Right ventricle myocardium inferior (tissue), 1 donor: ENCODE measurements at regions not wholly inside any gene's neighbourhood (a gene's known extent, or its start where the extent isn't known, plus 50 kb on each side); places are given as distances from the start of the nearest gene placed in this dataset.
"Not testable (repeated sequence)": the region's sequence is repeated elsewhere in the genome, so short reads cannot be mapped to it uniquely, and the experiment has no call there.

ENCODE experiments used
- ATAC-seq: fragments of 200-7000 bp; cut with Tn5 transposase; one replicate; pipeline ENCODE4 v1.9.1; 2020; ENCODE audit warnings: mild to moderate bottlenecking, moderate library complexity
- DNase-seq: peaks from one replicate; pipeline ENCODE4 v3.0.0; 2021; ENCODE audit errors: missing footprints
- intact Hi-C: fragments of 100-400 bp; cut with DNase I; formaldehyde crosslinking; loops from one replicate; pipeline ENCODE4 v1.11.0; 2022
- donor health status: DM: no; HTN: yes; CAD: no; lungs with severe emphysema.

GRCh38 chr2:147320146-147320545 is 524.7 kb upstream of the ACVR2A start:
- no peak for DNase-seq
- no peak for ATAC-seq
- intact Hi-C loops = no loop called here

DNA sequence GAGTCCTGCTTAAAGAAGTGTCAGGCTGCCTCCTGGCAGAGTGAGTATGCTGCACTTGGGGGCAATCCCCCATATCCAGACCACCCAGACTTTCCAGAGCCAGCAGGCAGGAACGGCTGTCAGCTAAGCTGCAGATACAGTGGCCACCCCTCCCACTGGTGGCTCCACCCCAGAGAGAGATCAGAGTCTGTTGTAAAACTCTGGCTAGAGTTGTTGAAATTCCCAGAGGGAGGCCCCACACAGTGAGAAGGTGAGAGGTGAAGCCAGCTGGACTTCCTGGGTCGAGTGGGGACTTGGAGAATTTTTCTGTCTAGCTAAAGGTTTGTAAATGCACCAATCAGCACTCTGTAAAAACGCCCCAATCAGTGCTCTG is 533.8 kb upstream of the ACVR2A start:
- ATAC-seq = no peak
- intact Hi-C loops = no loop called here
- no peak for DNase-seq

GRCh38 chr2:147310335-147311057 is 534.3 kb upstream of the ACVR2A start:
- DNase-seq = no peak
- ATAC-seq = no peak
- intact Hi-C loops = no loop called here

DNA sequence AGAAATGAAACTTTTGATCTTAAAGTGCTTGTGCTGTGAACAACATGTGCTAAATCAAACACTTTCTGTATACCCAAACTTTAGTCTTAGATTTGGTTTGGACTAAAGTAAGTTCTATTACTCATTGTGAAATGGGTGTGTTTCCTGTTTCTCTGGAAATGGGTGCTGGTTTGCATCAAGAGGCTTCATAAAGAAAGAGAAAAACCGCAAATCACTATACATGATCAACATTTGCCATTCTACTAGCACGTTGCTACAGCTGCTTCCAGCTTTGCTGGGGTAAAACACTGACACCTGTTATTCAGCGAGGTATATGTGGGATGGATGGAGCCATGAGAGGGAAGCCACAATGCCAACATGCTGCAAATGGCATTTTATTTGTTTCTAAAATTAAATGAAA is 547.0 kb upstream of the ACVR2A start:
- intact Hi-C loops = no loop called here
- ATAC-seq (no peak), DNase-seq (no peak)

DNA sequence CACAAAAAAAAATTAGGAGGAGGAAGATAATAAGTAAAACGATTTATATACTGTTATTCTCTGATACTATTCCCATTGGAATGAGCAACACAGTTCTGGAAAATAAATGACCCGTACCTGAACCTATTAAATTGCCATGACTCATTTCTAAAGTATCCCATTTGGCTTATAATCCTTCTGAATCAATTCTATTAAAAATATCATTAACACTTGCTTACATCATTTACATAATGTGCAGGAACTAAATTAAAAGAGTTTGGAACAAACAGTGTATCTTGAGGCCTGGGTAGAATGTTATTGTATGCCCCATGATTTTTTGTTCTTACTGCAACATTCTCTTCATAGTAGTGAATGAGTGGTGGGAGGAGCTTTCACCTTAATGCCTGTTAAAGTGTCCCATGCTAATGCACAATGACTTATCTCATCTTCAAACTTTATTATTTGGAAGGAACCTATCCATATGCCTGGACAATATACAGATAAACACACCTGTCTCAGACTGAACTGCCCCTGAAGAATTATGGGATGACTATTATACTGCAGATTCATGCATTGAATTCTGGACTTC is 549.9 kb upstream of the ACVR2A start:
- DNase-seq = no peak
- ATAC-seq = no peak
- intact Hi-C loops = no loop called here

- no peak for ATAC-seq
Measured at GRCh38 chr2:147293991-147294824, 550.6 kb upstream of the ACVR2A start.

GRCh38 chr2:147288131-147288530 is 556.7 kb upstream of the ACVR2A start:
- intact Hi-C loops = no loop called here
- ATAC-seq (no peak), DNase-seq (no peak)

More at GRCh38 chr2:147293991-147294824, 550.6 kb upstream of the ACVR2A start:
- intact Hi-C loops = no loop called here
- DNase-seq = no peak

GRCh38 chr2:147275943-147276342 is 568.9 kb upstream of the ACVR2A start:
- DNase-seq (no peak), ATAC-seq (no peak)
- intact Hi-C loops = no loop called here

DNA sequence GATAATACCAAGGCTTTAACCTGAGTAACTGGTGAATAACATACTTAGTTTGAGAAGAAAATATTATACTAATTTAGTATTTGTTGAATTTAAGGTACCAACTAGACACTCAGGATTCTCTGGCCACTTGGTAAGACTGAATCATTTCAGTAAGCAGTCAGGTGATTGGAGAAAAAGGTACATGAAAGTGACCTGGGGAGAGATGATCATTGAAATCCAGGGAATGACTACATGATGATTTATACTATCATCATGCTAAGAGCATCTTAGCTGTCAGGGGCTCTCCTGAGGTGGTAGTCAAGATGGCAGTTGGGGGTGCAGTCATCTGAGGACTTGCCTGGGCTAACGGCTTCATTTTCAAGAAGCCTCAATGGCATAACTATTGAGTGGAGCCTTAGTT is 571.2 kb upstream of the ACVR2A start:
- ATAC-seq (no peak), DNase-seq (no peak)
- intact Hi-C loops = no loop called here

DNA sequence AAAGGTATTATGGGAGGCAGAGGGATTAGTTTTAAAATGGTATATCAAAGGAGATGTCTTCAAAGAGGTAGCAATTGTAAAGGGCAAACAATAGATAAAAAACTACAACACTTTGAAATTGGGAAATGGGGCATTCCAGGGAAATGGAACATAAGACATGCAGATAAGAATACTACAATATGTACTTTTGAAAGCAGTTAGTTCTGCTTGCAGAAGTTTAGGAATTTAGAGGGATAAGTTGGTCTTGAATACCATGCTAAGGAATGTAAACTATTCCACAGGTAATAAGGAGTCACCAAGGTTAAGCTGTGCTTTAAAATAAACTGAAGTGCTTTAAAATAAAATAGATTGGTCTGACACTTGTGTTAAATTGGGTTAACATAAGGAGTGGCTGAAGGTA is 571.7 kb upstream of the ACVR2A start:
- DNase-seq (no peak), ATAC-seq (no peak)
- intact Hi-C loops = no loop called here

DNA sequence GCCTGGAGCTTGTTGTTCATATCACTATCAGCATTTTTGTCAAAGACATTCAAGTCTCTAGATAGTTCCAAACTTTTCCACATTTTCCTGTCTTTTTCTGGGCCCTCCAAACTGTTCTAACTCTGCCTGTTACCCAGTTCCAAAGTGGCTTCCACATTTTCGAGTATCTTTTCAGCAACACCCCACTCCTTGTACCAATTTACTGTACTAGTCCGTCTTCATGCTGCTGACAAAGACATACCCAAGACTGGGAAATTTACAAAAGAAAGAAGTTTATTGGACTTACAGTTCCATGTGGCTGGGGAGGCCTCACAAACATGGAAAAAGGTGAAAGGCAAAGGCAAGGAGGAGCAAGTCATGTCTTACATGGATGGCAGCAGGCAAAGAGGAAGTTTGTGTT is 575.2 kb upstream of the ACVR2A start:
- ATAC-seq, intact Hi-C loops, DNase-seq: not testable (repeated sequence)

DNA sequence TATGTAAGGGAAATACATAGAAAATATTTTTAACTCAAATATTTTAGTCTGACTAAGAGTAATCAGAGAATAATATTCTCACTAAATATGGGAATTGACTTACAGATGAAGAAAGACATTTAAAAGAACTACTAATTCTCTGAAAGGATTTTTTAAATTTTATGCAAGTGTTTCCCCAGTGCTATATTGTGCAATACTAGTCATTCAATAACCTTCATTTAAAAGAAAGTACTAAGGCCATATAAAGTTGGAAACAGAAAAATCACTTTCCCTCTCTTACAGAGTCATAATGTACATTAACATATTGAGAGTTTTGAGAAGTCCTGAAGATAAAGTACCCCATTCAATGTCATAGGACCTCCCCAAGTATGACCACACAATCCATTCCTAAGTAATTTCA is 584.6 kb upstream of the ACVR2A start:
- ATAC-seq (no peak), DNase-seq (no peak)
- intact Hi-C loops = no loop called here

- ATAC-seq = no peak
- intact Hi-C loops = no loop called here
- no peak for DNase-seq
Measured at GRCh38 chr2:147255812-147256211, 589.0 kb upstream of the ACVR2A start.

DNA sequence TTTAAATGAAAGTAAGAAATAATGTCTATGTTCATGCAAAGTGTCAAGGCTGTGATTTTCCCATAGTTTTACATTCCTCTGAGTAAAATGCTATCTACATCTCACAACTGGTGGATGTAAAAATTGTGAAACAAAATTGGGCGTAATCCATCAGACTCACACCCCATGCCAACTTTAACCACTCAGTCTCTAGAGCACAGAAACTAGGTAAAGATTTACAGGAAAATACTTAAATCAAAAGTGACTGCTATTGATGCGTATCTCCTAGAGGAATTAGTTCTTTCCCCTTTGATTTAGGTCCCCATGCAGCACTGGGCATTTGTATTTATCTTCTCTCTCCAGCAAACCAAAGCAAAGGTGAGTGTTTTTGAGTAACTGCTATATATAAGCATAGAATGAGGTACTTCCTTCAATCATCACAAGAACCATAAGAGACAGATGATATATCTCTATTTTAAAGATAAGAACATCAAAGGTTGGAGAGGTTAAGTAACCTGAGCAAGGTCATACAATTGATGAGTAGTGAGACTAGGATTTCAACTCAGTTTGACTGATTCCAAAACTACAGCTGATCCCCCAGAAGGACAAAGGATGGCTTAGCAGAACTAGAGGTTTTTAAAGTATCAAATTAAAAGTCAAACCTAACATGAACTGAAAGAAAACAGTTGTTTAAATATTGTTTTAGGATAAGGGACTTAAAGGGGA is 594.0 kb upstream of the ACVR2A start:
- ATAC-seq (no peak), DNase-seq (no peak)
- intact Hi-C loops = no loop called here

DNA sequence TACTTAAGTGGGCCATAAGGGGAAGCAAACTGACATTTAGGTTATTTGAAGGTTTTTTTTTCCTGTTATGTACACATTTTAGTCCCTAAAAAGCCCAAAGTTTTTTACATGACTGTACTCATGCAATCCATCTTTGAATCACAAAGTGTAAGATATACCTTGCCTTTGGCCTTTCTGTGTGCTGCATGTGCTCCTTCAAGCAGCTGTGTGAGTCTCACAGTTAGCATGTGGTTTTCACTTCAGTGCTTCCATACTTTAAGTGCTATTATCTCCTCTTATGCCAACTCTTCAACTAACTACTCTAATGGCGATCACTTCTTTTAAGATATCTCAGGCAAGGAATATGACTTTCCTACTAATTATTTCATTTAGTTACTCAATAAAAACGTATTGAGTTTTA is 597.1 kb upstream of the ACVR2A start:
- ATAC-seq (no peak), DNase-seq (no peak)
- intact Hi-C loops = no loop called here

DNA sequence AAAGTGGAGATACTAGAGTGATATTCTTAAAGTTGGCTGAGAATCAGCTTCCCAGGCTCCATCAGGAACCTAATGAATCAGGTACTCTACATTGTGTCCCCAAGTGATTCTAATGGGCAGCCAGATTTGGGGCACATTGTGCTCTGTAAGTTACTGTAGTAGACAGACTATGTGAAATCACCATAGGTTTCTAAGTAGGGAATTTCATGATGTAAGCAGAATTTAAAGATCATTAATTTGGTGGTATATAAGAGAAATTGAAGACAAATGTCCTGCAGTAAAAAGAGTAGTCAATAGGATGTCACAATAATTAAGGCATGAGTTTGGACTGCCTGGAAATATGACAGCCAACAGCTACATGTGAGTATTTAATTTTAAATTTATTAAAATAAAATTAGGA is 602.4 kb upstream of the ACVR2A start:
- intact Hi-C loops = no loop called here
- no peak for DNase-seq
- ATAC-seq = no peak

- no peak for DNase-seq
- no peak for ATAC-seq
- intact Hi-C loops = no loop called here
Measured at GRCh38 chr2:147236601-147237000, 608.2 kb upstream of the ACVR2A start.

DNA sequence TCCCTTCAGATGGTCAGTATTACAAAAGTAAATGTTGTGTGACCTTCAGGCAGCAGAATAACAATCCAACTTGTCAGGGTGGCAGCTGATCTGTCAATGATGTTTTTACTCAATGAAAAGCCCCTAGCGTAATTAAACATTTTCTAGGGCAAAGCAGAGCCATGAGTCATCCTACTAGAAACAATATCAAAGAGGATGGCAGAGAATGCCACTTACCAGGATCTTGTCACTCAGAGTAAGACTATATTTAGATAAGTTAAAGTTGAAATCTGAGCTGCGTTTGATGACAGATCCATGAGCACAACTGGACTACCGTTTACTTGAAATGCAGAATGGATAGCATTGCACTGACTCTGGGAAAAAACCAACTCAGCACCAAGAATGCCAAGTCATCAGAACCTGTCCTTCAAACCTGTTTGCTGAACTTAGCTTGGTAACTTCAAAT is 612.6 kb upstream of the ACVR2A start:
- intact Hi-C loops = no loop called here
- ATAC-seq (no peak), DNase-seq (no peak)

DNA sequence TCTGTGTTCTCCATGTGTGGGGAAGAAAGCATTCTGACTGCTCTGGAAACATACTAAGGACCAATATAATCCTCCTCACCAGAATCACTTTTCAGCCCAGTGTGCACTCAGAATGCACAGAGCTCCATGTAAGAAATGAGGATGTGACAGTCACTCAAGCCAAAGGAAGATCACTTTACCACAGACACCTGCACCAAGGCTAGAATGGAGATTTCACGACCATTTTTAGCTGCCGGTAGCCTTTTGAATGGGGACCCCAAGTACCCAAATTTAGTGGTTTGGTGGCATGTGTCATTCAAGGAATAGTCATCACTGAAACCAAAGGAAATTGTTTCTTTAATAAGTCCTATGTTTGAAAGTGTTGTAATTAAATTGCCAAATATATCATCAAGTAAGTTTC is 613.2 kb upstream of the ACVR2A start:
- ATAC-seq (no peak), DNase-seq (no peak)
- intact Hi-C loops = no loop called here

DNA sequence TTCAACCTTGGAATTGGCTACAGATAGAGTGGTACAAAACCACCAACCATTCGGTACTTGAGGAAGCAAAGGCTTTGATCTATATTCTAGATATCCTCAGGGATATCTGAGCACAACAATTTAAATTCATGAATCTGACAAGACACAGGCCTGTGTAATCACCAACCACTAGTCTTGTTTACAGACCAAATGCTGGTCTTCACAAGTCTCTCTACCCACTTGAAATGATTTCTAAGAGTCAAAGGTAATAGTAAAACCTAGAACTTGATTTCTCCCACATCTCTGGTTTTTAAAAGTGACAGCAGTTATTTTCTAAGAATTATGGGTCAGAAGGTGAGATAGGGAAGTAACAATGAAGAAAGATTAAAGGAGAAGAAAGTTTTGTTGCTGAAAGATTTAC is 613.7 kb upstream of the ACVR2A start:
- ATAC-seq (no peak), DNase-seq (no peak)
- intact Hi-C loops = no loop called here
